Gastroesophageal sphincter (tissue), 3 donors: ENCODE measurements at regions not wholly inside any gene's neighbourhood (a gene's known extent, or its start where the extent isn't known, plus 50 kb on each side); places are given as distances from the start of the nearest gene placed in this dataset.

Experiments used
- POLR2A ChIP-seq, 2 donors: fragments of 450-650 bp; IDR thresholded peaks; one replicate each; pipeline ENCODE4 v1.6.1; 2017; ENCODE audit warnings: antibody characterized with exemption in 2 of 2, mild to moderate bottlenecking in 2 of 2, moderate library complexity in 1 of 2
- POLR2AphosphoS5 ChIP-seq: sonication (generic); formaldehyde crosslinking; IDR thresholded peaks from one replicate; pipeline ENCODE4 v1.6.1; 2017; ENCODE audit warnings: antibody characterized with exemption
- TF ChIP-seq, protein P1 (sequence below), 4 experiments: fragments of 200-600 bp in 2 of 4; fragments of 450-650 bp in 2 of 4; sonication (generic) in 1 of 4; IDR thresholded peaks; one replicate each; pipeline ENCODE4 v1.5.1; 2017 to 2019; ENCODE audit warnings: antibody characterized with exemption in 4 of 4, mild to moderate bottlenecking in 2 of 4, moderate library complexity in 2 of 4

DNA sequence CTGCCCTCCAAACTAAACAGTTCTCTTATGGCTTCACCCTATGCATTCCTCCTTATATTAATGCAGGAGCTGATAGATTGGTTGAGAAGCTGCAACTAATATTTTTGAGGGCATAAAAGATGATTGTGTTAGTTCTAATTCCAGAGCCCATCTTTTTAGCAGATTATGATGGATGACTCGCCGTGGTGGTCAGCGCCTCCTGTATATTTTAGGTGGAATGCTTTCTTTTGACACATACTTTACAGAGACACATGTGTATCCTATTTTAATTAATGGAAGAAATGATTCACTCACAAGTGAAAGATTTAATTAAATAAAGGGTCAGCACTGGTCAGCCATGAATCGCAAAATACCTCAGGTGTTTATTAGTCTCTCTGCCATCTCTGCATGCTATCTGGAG, 120.7 kb downstream of the TM2D1 start:
- TF ChIP-seq, protein P1, sequence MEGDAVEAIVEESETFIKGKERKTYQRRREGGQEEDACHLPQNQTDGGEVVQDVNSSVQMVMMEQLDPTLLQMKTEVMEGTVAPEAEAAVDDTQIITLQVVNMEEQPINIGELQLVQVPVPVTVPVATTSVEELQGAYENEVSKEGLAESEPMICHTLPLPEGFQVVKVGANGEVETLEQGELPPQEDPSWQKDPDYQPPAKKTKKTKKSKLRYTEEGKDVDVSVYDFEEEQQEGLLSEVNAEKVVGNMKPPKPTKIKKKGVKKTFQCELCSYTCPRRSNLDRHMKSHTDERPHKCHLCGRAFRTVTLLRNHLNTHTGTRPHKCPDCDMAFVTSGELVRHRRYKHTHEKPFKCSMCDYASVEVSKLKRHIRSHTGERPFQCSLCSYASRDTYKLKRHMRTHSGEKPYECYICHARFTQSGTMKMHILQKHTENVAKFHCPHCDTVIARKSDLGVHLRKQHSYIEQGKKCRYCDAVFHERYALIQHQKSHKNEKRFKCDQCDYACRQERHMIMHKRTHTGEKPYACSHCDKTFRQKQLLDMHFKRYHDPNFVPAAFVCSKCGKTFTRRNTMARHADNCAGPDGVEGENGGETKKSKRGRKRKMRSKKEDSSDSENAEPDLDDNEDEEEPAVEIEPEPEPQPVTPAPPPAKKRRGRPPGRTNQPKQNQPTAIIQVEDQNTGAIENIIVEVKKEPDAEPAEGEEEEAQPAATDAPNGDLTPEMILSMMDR (IDR thresholded peaks at IDR 0.05): no peak
- TF ChIP-seq POLR2AphosphoS5: no peak
- TF ChIP-seq POLR2A (IDR thresholded peaks at IDR 0.05): no peak
